Stimulated activated CD4-positive, alpha-beta T cell treated with anti-CD3 and anti-CD28 coated beads, TNF-alpha, amount 100 ng/mL, for 4 hours (primary cell): ENCODE measurements at regions not wholly inside any gene's neighbourhood (a gene's known extent, or its start where the extent isn't known, plus 50 kb on each side); places are given as distances from the start of the nearest gene placed in this dataset.
"Not testable (repeated sequence)": the region's sequence is repeated elsewhere in the genome, so short reads cannot be mapped to it uniquely, and the experiment has no call there.

ENCODE experiments used
- DNase-seq, 3 experiments: peaks; one replicate each; pipeline ENCODE4 v3.0.0-alpha.2; 2020; ENCODE audit warnings: low read depth in 3 of 3

- no peak for DNase-seq
Measured at GRCh38 chr5:124514956-124515355, 231.5 kb downstream of the ZNF608 start.

DNA sequence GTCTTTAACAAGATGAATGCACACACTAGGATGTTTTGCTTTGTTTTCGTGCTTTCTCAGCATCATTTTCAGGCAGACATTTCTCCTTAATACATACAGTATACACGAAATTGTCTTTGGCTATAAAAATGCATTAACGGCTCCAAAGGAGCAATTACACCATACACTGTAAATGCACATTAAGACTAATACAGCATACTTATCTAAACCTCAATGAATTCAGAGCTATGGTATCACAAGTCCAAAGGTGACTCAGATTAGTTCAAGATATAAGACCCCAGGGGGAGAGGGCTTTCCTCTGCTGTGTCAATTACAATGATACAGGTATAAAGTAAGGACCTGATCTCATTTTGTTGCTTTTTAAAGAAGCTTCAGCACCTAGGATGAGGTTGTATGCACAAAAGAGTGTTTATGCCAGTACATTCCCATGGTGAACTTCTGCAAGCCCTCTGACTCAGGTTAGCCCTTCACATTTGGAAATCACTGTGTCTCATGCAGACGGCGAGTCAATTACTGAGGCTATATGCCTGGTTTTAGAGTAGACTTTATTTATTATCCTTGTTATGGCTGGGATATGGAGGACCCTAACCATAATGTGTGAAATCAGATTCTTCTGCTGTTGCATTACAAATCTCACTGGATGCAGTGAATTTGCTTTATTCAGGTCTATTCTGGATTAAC is 233.3 kb downstream of the ZNF608 start:
- DNase-seq, result no peak

GRCh38 chr5:124512236-124512635 is 234.2 kb downstream of the ZNF608 start:
- no peak for DNase-seq

- DNase-seq, result no peak
Measured at GRCh38 chr5:124511791-124512190, 234.6 kb downstream of the ZNF608 start.

GRCh38 chr5:124507688-124508087 is 238.8 kb downstream of the ZNF608 start:
- no peak for DNase-seq

DNA sequence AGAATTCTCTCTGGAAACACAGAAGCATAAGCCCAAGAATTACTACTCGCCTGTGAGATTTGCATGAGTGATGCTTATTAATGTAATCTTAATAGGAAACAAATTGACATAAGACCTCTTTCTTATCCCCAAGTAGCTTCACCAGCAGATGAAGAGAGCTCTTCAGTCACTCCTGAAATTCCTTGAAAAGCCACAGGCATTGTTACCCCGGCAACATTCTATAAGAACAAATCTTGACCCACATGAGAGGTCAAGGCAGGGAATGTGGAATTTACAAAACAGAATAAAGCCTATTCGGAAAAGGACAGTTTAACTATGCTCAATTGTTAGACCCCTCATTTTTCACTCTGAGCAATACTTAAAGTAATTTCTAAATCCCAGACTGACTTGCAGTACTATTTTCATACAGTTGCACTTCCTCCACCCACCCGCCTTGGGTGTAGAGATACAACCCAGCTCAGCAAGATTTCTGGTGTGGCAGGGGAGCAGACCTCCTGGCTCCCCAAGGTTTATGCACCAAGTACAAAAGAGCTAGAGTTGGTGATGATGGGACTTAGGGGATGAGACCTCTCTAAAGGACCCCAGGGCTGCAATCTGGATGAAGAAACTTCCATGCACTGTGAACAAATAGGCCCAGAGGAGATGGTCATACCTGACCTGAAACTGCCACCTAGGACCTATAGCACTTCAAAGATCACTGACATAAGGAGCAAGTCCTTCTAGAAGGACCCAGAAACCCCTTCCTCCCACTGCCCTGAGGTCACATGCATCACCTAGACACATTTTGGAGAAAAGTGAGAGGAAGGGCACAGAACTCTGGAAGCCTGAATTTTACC is 242.1 kb downstream of the ZNF608 start:
- no peak for DNase-seq

DNA sequence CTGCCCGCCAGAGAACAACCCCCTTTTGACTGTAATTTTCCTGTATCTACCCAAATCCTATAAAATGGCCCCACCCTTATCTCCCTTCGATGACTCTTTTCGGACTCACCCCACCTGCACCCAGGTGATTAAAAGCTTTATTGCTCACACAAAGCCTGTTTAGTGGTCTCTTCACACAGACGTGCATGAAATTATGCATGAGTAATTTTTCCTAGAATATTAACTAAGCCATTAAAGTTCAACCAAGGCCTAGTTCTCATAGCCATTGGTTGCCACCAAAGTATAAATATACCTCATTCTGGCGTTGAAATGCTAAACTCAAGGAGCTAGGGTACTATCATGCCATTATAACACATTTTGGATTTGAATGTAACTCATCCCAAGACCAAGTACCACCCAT is 243.9 kb downstream of the ZNF608 start:
- DNase-seq, result no peak

DNA sequence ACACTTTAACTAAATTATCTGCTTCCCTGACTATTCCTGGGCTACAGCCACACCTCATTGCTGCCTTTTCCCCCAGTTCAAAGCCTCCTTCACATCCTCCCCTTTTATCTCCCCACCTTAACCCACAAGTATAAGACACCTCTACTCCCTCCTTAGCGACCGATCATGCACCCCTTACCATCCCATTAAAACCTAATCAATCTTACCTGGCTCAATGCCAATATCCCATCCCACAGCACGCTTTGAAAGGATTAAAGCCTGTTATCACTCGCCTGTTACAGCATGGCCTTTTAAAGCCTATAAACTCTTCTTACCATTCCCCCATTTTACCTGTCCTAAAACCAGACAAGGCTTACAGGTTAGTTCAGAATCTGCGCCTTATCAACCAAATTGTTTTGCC is 246.6 kb downstream of the ZNF608 start:
- DNase-seq, result not testable (repeated sequence)

DNA sequence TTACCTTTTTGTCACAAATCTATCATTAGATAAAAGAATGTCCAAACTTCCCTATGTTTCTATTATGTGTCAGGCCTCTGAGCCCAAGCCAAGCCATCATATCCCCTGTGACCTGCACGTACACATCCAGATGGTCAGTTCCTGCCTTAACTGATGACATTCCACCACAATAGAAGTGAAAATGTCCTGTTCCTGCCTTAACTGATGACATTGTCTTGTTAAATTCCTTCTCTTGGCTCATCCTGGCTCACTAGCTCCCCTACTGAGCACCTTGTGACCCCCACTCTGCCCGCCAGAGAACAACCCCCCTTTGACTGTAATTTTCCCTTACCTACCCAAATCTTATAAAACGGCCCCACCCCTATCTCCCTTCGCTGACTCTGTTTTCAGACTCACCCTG is 249.5 kb downstream of the ZNF608 start:
- not testable (repeated sequence) for DNase-seq

DNA sequence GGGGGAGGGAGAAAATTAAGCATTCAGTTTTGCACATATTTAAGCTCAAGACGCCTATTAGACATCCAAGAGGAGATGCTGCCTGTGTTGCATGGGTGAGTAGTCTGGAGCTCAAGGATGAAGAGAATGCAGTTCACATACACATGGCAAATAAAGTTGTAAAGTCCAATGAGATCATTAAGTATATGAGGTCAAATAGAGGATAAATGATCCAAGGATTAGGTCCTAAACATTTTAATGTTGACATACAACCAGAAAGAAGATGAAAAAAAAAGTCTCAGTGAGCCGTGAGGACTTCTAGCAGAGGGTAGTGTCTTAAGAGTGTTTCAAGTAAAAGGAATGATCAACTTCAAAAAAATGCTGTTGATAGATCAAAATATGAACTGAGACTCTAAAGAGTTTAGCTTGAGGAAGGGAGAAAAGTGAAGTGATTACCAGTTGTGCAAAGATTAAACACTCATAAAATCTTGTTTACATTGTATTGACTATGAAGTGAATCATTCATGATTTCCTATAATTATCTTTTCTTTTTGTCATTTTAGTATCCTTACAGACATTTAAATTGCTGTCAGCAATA is 251.8 kb downstream of the ZNF608 start:
- no peak for DNase-seq

- no peak for DNase-seq
Measured at GRCh38 chr5:124492444-124493224, 253.8 kb downstream of the ZNF608 start.

GRCh38 chr5:124490315-124490714 is 256.1 kb downstream of the ZNF608 start:
- DNase-seq, result not testable (repeated sequence)

GRCh38 chr5:124481419-124481818 is 265.0 kb downstream of the ZNF608 start:
- no peak for DNase-seq

DNA sequence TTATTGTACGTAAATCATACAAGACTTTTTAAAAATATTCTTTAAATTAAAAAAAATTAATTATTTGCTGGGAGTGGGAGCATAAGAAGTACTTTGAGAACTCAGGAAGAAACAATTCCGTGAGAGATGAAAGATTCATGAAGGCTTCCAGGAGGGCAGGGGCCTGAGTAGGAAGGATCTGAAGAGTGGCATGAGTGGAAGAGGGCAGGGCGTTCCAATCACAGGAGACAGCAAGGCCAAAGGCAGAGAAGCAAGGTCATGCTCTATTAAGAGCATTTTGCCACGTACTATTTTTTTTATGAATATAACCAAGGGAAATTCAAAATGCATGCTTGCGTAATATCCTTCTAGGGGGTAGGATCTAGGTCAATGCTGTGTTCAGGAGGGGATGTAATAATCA is 265.5 kb downstream of the ZNF608 start:
- DNase-seq, result no peak

GRCh38 chr5:124480022-124480421 is 266.4 kb downstream of the ZNF608 start:
- no peak for DNase-seq

DNA sequence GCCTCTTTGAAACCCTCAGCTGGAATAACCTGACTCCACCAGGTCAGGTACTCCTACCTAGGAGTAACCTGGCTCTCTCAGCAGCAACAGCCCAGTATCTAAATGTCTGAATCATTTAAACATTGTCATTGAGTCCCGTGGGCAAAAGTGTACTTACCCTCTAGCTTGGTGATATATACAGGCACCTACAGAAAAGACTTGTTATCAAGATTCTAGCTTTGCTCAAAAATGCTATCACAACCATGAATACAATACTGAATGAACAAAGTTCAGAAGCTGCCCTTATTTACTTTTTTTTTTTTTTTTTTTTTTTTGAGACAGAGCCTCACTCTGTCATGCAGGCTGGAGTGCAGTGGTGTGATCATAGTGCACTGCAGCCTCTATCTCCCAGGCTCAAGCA is 268.2 kb downstream of the ZNF608 start:
- no peak for DNase-seq

- no peak for DNase-seq
Measured at GRCh38 chr5:124477577-124477976, 268.9 kb downstream of the ZNF608 start.

GRCh38 chr5:124477062-124477461 is 269.4 kb downstream of the ZNF608 start:
- DNase-seq, result no peak

DNA sequence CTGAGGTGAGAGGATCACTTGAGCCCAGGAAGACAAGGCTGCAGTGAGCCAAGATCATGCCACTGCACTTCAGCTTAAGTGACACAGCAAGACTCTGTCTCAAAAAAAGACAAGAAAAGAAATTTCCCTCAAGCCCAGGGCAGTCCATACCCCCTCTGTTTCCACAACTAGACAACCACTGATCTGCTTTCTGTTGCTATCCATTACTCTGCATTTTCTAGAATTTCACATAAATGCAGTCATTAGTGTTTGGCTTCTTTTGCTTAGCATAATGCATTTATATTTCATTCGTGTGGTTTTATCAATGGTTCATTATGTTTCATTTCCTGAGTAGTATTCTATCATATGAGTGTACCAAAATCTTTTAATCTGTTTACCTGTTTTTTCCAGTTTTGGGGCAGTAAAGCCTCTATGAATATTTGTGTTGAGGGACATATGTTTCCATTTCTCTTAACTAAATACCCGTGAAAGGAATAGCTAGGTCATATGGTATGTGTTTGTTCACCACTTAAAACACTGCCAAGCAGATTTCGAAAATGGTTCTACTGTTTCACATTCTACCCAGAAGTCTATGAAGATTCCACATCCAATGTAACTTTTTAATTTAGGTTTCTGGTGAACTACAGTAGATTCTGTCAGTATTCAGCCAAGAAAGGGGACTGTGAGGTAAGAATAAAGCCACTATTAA is 271.8 kb downstream of the ZNF608 start:
- DNase-seq, result no peak

- DNase-seq, result no peak
Measured at GRCh38 chr5:124468671-124469411, 277.6 kb downstream of the ZNF608 start.

GRCh38 chr5:124467745-124468144 is 278.7 kb downstream of the ZNF608 start:
- DNase-seq, result no peak
